Muscle layer of colon (tissue), 2 donors: ENCODE measurements at regions not wholly inside any gene's neighbourhood (a gene's known extent, or its start where the extent isn't known, plus 50 kb on each side); places are given as distances from the start of the nearest gene placed in this dataset.

ENCODE experiments used
- H3K27ac ChIP-seq: one replicate; pipeline ENCODE4 v1.7.0; 2013; ENCODE audit warnings: low read depth, mild to moderate bottlenecking, low read length, moderate library complexity
- H3K27me3 ChIP-seq, 2 donors: one replicate each; pipeline ENCODE4 v1.7.0; 2013; ENCODE audit warnings: low read length in 2 of 2, mild to moderate bottlenecking in 2 of 2; ENCODE audit not compliant: insufficient read depth in 2 of 2, control insufficient read depth in 1 of 2
- H3K36me3 ChIP-seq: one replicate; pipeline ENCODE4 v1.7.0; 2013; ENCODE audit warnings: mild to moderate bottlenecking, low read length; ENCODE audit not compliant: insufficient read depth
- H3K4me1 ChIP-seq: one replicate; pipeline ENCODE4 v1.7.0; 2013; ENCODE audit warnings: mild to moderate bottlenecking, low read length; ENCODE audit not compliant: insufficient read depth
- H3K4me3 ChIP-seq, 2 donors: one replicate each; pipeline ENCODE4 v1.7.0; 2013; ENCODE audit warnings: low read length in 2 of 2, low read depth in 1 of 2, mild to moderate bottlenecking in 1 of 2, moderate library complexity in 1 of 2
- H3K9ac ChIP-seq: one replicate; pipeline ENCODE4 v1.7.0; 2013; ENCODE audit warnings: low read length
- H3K9me3 ChIP-seq: one replicate; pipeline ENCODE4 v1.7.0; 2013; ENCODE audit warnings: mild to moderate bottlenecking, low read length
- donor health status: abdominal sarcoma.
- donor health status: Adenocarcinoma of cecum.

GRCh38 chr7:113170591-113170990 is 52.2 kb upstream of the SMIM30 start:
- no peaks in the 10 kb centered on the region for H3K9me3 ChIP-seq
- H3K4me3 ChIP-seq, result no peak overlapping the region
- H3K36me3 ChIP-seq, result no peaks in the 10 kb centered on the region
- no peak overlapping the region for H3K9ac ChIP-seq
- no peaks in the 10 kb centered on the region for H3K27me3 ChIP-seq
- no peak overlapping the region for H3K27ac ChIP-seq
- no peaks in the 10 kb centered on the region for H3K4me1 ChIP-seq
